ENCODE measurements at regions not wholly inside any gene's neighbourhood (a gene's known extent, or its start where the extent isn't known, plus 50 kb on each side); places are given as distances from the start of the nearest gene placed in this dataset.

DNA sequence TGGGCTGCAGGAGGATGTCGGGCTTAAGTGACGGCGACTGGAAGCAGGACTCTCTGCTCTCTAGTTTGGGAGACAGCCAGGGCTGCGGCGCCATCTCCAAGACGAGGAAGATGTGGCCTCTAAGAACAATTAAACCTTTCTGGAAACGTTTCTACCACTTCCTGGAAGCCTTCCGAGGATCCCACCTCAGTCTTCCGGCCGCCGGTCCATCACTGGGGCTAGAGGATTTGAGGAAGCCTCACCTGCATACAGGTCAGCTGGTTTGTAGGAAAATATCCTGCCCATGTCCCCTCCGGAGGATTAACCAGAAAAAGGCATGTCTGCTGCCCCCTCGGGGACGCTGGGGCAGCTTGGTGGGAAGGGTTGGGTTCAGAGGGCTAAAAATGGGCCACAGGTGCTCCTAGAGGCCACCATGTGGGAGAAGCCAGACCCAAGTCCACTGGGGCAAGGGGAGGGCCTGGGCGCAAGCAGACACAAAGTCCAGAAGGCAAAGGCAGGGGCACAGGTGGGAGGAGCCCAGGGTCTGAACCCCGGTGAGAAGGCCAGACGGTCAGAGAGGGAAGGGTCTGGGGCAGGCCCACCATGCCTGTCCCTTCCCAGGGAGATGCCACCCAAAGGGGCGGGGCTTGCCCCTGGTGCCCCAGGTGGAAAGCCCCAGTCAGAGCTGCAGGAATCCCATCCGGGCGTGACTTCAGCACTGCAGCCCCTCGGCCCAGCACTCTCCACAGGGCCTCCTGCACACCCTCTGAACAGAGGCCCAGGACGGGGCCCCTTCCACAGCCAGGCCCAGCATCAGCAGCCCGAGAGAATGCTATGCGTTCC is 82.2 kb upstream of the ID2 start:
- TF ChIP-seq, protein P1, sequence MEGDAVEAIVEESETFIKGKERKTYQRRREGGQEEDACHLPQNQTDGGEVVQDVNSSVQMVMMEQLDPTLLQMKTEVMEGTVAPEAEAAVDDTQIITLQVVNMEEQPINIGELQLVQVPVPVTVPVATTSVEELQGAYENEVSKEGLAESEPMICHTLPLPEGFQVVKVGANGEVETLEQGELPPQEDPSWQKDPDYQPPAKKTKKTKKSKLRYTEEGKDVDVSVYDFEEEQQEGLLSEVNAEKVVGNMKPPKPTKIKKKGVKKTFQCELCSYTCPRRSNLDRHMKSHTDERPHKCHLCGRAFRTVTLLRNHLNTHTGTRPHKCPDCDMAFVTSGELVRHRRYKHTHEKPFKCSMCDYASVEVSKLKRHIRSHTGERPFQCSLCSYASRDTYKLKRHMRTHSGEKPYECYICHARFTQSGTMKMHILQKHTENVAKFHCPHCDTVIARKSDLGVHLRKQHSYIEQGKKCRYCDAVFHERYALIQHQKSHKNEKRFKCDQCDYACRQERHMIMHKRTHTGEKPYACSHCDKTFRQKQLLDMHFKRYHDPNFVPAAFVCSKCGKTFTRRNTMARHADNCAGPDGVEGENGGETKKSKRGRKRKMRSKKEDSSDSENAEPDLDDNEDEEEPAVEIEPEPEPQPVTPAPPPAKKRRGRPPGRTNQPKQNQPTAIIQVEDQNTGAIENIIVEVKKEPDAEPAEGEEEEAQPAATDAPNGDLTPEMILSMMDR (IDR thresholded peaks at IDR 0.05), result no peak
- TF ChIP-seq EZH2phosphoT487 (IDR thresholded peaks at IDR 0.05) (no peak), EZH2 (IDR thresholded peaks at IDR 0.05) (no peak)
